GM19351 (cell line): ENCODE measurements at regions not wholly inside any gene's neighbourhood (a gene's known extent, or its start where the extent isn't known, plus 50 kb on each side); places are given as distances from the start of the nearest gene placed in this dataset.
"Not testable (repeated sequence)": the region's sequence is repeated elsewhere in the genome, so short reads cannot be mapped to it uniquely, and the experiment has no call there.

ENCODE experiments used
- ATAC-seq: cut with Tn5 transposase; IDR thresholded peaks from one replicate; pipeline ENCODE4 v1.9.1; 2021; ENCODE audit warnings: mild to moderate bottlenecking, moderate library complexity; ENCODE audit not compliant: unreplicated experiment

DNA sequence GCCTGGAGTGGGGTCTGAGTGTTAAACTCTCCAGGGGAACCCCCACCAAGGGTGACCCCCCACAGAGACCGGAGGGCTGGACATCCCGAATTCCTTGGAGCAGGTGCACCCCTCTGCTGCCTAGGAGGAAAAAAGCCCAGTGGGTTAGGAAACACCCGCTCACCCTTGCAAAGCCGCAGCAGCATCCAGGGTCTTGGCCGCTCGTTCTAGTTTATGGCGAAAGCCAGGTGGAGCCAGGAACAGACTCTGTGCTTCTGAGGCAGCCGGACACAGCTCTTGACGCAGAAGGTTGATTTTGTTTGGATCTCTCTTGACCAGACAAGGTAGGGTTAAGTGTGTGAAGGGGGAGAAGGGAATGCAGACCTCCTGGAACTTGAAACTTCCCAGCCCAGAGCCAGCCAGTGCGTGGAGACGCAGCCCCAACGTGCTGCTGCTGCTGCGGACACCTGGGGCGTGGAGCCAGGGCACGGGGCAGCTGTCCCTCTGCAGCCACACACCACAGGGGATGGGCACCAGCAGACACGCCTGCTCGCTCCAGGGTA lies 154.5 kb downstream of the LAT start:
- no peak for ATAC-seq

DNA sequence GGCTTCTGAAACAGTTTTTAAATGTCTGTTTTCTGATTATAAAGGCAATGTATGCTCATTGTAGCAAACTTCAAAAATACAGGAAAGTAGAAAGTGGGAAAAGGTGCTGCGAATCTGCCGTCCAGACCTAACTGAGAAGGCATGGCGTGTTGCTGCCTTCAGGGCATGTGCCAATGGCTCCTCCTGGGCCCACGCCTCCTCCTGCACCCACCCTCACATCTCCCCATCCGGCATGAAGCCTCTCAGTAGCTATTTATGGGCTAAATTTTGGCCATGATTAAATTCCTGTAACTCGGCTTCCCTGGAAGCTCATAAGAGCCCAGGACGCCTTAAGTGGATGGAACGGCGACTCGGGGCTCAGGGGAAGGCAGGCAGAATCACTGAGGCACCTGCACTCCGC lies 153.8 kb downstream of the LAT start:
- not testable (repeated sequence) for ATAC-seq

DNA sequence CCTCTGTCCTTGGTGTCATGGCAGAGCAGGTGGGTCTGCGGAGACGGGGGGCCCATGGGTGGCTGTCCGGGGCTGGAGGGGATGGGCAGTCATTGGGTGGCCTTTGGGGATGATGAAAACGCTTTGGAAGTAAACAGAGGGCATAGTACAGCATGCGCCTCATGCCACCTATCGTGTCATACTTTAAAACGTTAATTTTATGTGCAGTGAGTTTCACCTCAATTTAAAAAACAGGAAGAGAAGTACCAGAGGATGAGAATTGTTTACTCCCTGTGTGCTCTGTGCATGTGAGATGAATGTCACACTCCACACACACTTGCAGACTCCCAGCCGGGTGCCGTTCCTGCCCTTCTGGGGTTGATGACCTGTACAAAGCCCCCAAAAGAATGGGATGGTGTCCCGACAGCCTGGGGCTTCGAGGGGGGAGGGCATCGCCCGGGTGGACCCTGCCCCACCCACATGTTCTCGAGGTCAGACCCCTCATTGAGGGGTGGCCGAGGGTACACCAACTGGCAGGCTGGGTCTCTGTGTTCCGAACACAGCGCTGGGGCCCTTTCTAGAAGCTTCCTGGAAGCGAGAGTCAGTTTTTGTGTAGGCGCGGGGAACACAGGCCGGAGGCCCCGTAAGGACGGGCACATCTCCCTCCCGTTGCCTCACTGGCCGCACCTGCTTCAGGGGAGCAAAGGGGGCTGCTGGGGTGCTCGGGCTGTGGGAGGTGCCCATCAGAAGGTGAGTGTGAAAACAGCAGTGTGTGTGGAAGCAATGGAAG lies 153.2 kb downstream of the LAT start:
- ATAC-seq: not testable (repeated sequence)

DNA sequence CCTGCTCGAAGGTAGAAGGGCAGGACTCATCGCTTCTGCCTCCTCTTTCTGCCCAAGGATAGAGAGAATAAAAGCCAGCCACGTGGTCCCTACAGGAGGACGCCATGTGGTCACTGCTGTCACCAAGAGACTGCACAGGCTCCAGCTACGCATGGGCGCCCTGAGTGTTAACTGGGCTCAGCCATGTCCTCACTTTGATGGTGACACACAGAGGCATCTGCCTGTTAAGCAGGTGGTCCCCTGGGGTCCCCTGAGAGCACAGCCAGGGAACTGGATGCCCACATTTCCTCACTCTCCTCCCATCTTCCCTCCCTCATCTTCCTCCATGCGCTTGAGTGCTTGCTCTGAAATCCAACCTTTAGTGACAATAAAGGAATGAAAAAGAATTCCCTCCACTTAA lies 152.6 kb downstream of the LAT start:
- ATAC-seq: not testable (repeated sequence)

DNA sequence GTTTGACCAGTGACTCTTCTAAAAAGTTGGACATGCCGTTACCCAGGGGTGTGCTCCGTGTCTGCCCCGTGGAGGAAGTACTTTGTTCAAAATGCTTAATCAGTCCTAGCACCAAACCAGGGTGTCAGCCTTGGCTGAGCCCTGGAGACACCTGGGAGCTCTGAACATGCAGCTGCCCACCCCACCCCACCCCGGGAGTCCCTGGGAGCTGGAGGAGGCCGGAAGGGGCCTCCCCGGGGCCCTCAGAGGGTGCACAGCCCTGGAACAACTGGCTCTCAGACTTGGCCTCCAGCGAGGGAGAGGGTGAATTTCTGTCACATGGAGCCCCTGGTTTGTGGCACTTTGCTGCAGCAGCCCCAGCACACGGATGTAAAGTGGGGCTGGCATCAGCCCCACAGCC lies 152.1 kb downstream of the LAT start:
- not testable (repeated sequence) for ATAC-seq

DNA sequence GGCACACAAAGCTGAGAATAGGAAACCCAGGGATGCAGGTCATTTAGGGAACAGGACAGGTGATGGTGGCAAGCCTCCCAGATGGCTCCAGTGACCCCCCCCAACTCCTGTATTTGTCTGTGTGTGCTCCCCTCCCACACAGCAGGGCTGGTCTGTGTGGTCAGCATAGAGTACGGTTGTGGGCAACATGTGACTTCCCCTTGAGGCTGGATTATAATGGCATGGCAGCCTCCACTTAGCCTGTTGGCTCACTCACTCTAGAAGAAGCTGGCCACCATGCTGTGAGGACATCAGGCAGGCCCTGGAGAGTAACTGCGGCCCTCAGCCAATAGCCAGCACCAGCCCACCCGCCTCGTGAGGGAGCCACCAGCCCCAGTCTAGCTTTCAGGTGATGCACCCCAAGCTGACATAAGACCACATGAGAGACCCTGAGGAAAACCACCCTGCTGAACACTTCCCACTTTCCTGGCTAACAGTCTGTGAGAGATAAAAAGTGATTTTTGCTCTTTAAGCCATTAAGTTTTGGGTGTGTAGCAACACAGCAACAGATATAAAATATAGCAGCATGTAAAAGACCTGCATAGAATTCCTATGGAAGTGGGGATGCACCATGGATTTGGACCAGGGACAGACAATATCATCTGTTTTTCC lies 151.3 kb downstream of the LAT start:
- ATAC-seq: not testable (repeated sequence)

DNA sequence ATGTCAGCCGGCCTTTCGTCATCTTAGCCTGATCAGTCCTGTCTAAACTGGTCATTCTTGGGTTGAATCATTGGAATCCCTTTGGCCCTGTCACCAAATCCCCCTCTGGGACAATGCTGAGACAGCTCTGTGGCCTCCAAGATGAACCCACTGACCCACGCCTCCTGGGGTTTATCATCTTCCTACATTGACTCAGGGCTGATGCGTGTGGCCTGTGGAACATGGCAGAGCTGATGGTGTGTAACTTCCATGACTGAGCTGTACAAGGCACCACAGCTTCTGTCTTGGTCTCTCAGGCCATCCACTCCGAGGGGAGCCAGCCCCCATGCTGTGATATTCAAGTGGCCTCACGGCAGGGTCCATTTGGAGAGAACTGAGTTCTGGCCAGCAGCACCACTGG lies 150.2 kb downstream of the LAT start:
- not testable (repeated sequence) for ATAC-seq

DNA sequence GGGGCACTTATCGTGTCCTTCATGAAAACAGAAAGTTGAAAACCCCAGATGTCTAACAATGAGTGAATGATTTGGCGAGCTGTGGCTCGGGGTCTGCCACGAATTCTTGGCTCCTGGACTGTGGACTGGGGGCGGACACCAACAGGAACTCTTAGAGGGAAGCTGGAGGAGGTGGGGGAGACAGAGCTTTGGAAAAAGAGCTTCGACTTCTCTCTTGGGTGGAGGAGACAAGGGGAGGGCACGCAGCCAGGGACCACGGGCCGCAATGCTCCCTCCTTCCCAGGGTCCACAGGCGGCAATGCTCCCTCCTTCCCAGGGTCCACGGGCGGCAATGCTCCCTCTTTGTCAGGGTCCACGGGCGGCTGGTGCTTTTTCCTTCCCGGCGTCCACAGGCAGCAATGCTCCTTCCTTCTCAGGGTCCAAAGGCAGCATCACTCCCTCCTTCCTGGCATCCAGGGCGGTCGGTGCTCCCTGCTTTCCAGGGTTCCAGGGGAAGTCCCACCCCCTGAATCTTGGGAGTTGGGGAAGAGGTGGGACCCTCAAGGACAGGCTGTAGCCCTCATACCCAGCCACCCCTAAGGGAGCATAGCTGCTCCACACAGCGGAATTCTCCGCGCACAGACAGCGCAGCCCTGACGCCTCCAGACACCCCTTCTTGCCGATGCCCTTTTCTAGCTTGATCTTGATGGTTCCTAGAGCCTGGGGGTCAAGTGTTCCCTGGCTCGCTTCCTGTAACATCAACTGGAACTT lies 149.0 kb downstream of the LAT start:
- not testable (repeated sequence) for ATAC-seq

DNA sequence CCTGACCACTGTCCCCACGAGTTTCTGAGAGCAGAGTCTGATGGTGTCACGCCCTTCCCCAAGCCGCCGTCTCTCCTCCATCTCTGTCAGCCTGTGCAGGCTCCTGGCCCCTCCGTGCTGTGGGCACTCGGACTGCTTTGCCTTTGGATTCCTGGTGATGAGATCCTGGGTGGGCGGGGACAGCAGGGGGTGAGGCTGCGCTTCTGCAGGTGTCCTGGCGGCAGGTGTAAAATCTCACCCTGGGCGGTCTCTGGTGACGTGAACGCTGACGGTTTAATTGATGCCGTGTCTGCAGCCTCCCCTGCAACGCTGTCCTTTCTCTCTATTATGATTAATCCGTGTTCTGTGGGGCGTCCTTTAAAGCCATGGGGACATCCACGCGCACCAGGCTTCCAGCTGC lies 148.0 kb downstream of the LAT start:
- not testable (repeated sequence) for ATAC-seq

DNA sequence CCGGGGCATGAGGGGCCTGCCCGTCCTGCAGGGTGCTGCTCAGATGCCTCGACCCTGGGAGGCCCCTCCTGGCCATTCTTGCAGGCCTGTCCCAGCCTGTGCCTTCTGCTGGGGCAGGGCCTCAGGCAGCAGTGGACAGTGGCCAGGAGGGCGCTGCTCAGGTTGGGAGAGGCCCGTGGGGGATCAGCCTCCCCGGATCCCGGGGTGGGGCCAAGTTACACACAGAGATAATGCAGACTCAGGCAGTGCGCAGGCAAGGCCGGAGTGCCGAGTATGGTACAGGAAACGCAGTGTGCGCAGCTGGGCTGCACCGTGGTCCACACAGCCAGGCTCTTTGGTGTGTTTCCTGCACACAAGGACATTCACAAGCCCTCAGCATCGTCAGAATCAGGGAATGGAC lies 147.6 kb downstream of the LAT start:
- ATAC-seq: not testable (repeated sequence)

DNA sequence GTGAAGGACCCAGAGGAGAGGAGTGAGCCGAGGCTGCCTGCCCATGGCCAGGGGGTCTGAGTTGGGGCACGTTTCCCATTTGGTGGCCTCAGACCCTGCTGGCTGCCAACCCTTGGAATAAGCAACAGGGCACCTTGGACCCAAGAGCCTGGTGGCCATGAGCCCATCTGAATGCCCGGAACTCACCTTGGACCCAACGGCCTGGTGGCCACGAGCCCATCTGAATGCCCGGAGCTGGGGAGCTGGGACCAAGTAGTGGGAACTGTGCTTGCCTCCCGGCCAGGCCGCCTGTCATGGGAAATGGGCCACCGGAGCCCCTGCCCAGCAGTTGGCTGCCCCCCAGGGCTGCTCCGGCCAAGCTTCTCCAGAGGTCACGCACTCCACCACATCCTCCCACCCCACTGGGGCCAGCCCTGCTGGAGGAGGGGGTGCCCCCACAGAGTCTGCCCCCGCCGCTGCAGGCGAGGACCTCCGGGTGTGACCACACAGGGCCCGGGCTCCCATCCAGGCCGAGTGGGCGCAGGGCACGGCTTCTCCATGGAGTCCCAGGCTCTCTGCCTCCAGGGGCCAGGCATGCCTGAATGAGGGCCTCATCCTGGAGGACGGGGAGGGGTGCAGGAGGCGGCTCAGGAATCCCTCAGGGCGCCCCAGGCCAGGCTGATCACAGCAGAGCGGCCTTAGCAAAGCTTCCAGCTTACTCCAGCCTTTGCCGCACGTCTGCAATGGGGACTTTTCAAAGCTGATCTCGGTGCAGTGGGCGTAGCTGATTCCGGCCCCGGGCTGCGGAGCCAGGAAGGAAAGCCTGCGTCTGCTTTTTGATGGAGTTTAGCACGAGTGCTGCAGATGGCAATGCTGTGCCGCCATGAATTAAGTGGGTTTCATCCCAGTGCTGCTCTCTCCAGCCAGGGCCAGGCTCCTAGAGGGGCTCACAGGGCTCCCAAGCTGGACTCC lies 146.3 kb downstream of the LAT start:
- not testable (repeated sequence) for ATAC-seq

DNA sequence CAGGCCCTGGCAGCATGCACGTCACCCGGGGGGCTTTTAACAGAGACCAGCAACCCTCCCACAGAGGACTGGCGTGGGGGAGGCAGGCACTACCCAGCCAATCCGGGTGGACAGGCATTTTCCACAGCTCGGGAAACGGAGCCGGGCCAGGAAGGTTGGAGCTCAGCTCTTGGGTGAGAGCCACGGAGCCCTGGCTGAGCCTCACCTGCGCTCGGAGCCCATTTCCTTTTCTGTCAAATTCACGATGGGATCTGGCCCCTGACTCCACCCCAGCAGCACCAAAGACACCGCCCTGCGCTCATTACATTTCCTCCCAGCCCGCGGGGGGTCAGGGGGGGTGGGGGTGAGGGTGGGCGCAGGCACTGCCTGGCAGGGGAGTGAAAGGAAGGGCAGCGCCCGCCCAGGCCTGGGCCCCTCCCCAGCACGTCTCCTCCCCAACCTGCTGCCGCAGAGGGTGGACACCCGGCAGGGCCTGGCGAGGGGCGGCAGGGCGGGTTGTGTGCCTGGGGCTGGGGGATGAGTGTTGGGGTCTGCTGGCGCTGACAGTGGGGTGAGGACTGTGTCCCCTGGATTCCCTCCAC lies 145.4 kb downstream of the LAT start:
- not testable (repeated sequence) for ATAC-seq

DNA sequence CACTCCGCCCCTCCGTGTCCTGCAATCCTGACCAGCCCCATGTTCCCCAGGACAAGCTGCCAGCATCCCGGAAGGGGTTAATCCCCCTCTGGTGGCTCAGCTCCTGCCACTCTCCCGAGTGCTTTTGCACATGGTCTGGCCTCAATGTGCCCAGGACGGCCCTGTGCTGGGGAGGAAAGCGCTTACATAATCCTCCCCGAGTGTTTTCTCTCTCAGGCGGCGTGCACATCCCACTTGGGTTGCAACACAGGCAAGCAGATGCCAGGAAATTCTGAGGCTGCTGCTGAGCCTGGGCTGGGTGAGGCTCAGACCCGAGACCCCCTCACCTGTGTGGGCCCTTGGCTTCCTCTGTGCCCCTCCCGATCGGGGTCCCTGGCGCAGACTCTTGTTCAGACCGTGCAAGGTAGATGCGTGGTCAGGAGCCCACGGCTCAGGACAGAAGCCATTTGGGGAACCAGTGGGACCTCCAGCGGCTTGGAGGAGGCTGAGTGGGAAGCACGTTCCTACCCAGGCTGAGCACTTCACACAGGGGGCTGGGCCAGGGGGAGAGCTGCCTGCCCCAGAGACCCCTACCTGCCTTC lies 144.7 kb downstream of the LAT start:
- ATAC-seq: not testable (repeated sequence)

DNA sequence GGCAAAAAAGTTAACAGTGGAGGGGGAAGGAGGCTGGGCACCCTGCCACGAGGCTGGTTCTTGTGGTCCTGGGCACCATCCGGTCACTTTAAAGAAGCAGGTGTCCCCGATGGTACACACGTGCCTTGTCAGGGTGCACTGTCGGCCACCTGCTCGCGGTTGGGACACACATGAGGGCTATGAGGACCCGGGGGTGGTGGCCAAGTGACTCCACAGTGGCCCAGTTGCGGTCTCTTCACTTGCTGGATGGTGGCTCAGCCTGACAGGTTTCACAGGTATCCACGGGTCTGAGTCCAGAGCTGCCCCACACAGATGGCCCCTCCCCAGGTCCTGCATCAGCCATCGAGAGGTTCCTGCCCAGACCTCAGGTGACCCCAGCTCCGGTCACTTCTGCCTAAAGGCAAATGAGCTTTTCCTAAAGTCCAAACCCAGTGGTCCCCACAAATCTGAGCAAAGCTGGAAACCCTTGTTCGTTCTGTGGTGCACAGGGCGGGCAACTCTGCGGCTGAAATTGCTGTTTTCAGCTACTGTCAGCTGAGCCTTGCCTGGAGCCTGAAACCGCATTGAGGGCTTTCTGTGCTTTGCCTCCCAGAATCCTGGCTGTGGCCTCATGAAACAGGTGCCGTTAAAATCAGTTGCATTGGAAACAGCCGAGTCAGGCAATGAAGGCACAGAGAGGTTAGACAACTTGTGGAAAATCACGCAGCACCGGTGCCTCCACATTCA lies 144.0 kb downstream of the LAT start:
- not testable (repeated sequence) for ATAC-seq

DNA sequence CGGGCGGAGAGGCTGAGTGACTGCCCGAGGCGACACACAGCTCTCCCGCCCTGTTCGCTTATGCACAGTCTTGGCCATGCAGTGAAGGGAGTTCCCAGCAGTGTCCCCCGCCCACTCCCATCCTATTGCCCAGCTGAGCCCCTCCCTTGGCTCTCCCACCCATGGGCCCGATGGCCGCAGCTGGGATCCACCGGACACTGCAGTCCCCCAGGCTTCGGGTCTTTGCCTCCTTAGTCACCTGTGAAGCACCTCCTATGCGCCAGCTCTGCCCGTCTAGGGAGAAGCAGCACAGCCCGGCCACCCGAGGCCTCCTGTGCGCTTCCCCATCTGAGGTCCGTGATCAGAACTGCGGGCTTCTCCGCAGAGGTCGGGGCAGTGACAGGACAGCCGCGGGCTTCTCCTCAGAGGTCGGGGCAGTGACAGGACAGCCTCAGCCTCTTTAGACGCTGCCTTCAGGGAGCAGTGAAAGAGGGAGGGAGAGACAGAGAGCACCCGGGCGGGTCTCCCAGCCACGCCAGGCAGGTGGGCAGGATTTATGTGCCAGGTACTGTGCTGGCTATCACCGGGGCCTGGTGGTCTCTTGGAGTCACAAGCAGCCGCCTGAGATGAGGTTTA lies 143.1 kb downstream of the LAT start:
- not testable (repeated sequence) for ATAC-seq

DNA sequence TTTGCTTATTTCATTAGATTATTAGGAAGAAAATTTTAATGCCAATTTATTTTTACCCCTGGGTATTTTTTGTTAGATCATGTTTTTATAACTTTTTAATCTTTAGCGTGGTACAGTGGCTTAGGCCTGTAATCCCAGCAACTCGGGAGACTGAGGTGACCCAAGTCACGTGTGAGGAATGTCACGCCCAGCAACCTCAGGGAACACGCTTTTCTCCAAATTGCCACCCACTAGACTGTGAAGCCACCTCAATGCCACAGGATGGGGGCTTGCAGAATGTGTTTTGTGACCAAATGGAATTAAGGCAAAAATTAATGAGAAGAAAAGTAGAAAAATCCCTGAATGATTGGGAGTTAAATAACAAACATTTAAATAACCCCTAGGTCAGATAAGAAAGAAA lies 141.8 kb downstream of the LAT start:
- no peak for ATAC-seq

DNA sequence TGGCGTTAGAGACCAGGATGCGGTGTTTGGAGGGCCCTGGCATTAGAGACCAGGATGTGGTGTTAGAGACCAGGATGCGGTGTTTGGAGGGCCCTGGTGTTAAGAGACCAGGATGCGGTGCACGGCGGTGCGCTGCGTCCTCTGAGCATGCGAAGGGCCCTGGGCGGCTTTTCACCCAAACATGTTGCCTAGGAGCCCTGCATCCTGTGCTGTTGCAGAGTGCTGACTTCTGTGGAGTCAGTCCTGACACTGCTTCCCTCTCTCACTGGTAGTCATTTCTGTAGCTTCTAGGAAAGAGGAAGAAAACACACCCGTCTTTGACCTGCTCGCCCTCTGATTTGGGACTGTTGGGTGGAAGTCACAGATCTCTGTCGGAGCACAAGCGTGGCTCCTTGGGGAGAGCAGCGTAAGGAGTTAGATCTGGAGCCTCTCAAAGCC lies 141.2 kb downstream of the LAT start:
- no peak for ATAC-seq

DNA sequence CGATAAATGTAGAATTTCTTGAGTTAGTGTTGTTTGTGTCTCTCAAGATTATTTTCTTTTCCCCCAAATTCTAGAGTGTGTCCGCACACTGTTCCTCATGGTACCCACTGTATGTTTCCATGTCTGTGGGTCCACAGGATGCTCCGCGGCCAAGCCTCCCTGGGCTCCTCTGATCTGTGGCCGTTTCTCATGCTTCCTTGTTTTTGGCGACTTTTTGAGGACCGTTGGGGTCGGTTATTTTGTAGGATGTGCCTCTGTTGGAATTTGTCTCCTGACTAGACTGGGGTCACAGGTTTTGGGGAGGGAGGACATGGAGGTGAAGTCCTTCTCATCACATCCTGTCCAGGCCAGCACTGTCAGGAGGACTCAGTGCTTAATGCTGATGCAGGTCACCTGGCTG lies 140.0 kb downstream of the LAT start:
- ATAC-seq: no peak
